T follicular helper cell (primary cell): ENCODE measurements at regions not wholly inside any gene's neighbourhood (a gene's known extent, or its start where the extent isn't known, plus 50 kb on each side); places are given as distances from the start of the nearest gene placed in this dataset.
"Not testable (repeated sequence)": the region's sequence is repeated elsewhere in the genome, so short reads cannot be mapped to it uniquely, and the experiment has no call there.

Source experiments
- DNase-seq: peaks from one replicate; pipeline ENCODE4 v3.0.0-alpha.2; 2020; ENCODE audit warnings: low read depth

DNA sequence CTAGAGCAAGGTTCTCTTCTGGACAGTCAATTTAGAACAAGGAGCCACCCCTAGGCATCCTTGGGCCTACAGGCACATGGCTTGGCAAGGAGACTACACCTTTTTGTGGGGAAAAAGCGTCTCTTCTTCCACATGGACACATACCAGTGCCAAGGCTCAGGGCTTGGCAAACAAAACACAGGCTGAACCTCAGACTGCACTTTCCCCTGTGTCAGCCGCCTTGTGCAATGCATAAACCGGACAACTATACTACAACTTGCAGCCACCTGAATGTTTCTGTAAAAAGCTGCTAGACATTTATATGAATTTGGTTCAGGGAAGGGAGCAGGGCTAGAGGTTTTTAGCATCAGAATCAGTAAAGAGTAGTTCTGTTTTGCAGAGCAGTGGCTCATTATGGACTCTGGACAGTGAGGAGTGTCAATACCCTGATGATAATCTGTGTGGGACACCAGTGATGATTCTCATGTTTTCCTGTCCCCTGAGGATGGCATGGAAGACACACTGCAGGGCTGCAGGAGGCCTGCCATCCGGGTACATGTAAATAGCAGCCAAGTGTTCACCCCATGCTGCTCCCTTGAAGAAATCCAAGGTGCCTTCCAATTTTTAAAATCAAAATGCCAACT lies 118.9 kb downstream of the GATA3 start:
- DNase-seq, result no peak

DNA sequence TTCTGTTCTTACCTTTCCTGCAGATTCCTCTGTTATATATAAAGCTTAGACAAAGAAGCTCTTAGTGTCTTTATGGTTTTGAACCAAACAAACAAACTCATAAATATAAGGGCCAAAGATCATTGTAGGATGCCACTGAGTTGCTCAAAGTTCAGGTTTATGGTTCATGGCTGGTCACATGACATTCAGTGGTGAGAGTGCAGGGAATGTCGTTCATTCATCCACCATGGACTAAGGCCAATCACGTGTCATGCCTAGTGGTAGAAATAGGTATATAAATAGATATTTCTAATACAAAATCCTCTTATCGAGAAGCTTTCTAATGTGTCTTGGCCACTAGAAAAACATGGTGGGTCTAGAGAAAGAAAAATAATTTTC lies 119.4 kb downstream of the GATA3 start:
- DNase-seq, result no peak

DNA sequence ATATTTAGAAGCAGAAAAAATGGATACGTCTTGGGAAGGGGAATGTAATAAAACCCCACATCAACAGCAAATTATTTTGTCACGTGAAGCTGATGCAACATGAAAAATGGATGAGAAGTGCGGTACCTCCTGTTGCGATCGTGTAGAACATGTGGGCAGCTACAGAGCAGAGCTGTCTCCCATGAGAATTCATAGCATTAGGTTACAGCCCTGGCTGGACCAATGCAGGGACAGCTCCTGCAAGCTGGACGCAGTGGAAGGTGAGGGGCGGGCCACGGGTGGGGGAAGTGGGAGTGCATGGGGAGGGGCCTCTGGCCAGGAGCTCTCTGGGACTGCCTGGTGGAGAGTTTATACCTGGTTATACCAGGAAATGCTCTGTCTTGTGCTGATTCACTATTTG lies 120.3 kb downstream of the GATA3 start:
- DNase-seq, result no peak

DNA sequence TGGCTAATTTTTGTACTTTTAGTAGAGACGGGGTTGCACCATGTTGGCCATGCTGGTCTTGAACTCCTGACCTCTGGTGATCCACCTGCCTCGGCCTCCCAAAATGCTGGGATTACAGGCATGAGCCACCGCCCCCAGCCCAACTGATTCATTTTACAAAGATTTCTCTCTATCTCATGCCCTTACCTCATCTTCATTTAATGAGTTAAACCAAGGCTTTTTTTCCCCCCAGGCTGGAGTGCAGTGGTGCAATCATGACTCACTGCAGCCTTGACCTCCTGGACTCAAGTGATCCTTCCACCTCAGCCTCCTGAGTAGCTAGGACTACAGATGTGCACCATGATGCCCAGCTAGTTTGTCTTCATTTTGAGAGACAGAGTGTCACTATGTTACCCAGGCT lies 123.0 kb downstream of the GATA3 start:
- not testable (repeated sequence) for DNase-seq

DNA sequence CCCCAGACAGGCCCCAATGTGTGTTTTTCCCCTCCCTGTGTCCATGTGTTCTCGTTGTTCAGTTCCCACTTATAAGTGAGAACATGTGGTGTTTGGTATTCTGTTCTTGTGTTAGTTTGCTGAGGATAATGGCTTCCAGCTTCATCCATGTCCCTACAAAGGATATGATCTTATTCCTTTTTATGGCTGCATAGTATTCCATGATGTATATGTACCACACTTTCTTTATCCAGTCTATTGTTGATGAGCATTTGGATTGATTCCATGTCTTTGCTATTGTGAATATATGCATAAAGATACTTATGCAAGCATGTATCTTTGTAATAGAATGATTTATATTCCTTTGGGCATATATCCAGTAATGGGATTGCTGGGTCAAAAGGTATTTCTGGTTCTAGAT lies 125.3 kb downstream of the GATA3 start:
- not testable (repeated sequence) for DNase-seq

DNA sequence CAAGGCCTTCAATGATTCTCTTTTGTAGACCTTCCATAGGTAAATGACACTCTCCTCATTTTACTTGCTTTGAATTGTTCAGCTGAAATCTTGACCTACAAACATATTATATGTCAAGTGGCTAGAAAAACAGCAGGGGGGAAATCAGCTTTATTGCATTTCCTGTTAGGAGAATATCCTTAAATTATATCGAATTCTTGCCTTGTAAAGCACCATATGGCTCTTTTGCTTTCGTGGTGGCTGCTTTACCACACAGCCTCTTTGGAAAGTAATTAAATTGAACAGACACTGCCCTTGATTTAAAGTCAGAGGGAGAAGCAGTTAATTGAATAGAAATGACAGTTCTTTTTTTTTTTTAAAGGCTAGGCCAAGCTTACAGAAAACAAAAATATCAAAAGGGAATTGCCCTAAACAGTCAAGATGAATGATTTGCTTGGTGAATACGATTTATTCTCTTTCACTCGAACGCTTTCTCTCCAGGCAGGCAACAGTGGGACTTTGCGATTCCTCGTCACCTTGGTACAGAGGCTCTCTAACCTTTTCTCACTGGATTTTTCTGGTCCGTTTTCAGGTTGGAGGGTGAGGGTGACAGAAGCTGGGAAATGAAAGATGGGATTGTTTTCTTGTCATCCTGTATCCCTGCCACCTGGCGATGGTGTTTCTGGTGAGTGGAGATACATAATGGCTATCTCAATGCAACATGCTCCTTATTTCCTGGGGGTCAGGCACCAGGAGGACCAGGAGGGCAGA lies 126.0 kb downstream of the GATA3 start:
- no peak for DNase-seq

DNA sequence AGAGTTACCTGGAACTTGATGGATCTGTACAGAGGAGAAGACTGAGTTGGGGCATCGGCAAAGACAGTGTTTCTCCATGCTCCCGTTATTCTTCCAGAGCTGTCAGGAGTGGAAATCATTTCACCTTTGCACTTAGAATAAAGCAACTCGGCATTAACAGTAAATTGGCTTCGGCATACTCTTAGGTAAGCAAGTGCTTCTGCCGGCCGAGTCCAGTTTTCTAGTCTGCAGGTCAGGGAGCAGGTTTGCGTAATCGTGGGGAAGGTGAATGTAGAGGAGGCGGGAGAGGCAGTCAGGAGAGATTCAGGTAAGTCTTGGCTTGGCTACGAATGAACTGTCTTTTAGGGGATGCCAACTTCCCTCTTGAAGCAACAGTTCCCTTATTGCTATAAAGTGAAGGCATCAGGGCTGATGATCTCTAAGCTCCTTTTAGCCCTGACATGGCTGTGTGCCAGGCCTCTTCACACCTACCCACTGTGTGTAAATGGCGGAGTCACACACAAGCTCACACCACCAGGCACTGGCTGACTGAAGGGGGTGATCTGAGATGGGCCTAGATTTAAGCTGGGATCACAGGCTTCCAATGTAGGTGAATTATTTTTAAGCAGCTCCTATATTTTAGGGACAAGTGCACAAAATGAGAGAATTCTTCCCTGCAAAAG lies 127.1 kb downstream of the GATA3 start:
- DNase-seq, result no peak

DNA sequence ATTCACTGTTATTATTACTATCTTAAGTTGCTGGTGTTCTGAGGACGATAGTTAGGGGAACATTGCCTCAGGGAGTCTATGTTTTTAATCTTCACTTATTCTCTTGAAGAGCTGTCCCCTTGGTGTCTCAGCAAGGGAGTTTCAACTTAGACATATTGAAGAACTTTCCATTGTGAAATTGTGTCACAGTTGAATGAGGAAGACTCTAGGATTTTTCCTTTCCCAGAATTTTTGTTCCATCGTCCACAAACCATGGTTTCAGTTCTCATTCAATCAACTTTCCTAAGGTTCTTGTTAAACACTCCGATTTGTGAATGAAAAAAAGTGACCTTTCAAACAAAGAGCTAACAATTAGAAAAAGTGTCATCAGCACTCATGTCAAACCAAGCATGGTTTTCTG lies 128.3 kb downstream of the GATA3 start:
- no peak for DNase-seq

DNA sequence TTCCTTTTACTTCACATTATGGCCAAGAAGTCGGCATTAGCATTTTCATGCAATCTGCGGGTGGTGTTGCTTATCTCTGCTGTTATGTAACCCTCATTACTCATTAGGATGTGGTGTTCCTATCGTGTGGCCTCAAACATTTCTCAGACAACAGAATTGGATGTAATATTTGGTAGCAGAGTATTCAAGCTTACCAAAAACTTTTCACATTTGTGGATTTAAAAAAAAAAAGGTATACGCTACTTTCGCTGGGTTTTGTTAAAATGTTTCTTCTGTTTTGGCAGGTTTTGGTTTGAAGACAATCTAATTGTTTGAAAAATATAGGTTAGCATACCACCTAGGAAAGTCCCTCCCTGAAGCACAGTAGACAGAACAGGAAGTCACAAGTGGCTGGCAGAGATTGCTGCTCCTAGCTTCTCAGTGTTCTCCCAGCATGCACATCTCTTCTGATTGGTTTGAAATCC lies 128.8 kb downstream of the GATA3 start:
- DNase-seq, result peak; percentile 19

DNA sequence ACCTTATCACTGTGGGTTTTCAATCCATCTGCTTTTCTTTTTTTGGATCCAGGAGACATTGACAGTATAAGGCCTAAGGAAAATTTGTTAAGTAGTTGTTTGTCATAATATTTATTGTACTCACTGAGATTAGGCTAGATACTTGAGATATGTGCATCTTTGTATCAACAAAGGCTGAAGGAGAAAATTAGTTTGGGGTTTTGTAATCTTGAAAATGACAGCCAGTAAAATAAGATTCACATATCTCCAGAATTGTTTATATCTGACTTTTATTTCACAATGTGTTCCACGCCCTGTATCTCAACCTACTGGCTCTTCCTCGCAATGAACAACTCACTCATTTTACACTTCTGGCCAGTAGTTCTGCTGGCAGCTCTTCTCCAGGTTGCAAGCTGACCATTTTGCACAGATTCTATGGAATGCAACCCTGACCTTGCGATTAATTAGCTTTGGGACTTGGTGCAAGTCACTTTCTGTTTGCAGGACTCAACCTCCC lies 132.7 kb downstream of the GATA3 start:
- no peak for DNase-seq

DNA sequence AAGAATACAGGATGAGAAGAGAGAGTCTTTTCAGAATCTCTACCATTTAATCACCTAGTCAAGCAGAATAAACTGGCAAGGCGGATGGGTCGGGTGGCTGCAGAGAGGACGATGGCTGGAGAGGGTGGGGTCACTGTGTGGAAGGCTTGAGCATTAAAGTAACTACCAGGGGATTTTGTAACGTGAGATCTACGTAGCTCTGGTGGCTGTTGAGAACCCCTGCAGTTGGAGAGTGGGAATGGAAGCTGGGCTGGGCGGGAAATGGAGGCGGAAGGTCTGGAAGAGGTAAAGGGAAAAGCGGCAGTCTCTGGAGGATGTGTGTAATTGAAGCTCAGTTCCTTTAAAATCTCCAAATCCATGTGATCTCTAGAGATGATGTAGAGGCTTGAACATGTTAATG lies 135.0 kb downstream of the GATA3 start:
- DNase-seq, result no peak

DNA sequence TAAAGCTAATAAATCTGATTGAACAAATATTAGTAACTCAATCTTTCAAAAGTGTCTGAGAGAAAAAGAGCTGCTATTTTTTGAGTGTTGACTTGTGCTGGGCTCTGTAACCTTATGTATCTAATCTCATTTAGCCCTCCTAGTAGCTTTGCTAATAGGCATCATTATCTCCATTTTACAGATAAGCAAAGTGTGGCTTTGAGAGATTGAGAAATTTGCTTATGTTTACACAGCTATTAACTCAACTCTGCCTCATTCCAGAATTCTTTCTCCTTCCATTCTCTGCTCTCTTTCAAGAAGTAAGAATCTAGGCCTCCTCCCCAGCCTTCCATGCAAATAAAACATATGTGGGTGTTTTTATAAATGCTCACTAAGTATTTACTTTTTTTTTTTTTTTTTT lies 137.8 kb downstream of the GATA3 start:
- DNase-seq, result no peak

DNA sequence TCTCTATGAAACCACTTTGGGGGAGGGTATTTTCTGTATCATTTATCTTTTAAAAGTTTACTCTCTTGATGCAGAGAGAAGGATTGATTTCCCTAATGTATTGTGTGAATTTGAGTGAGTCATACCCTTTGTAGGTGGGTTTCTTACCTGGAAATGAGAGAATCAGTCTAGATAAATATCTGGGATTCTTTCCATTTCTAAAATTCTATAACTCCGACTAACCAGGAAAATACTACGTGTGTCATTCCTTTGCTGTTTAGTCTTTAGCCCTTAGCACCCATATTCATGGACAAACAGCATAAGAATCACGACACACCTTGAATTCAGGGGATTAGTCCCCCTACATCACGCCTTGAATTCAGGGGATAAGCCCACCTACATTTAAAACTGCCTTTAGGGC lies 139.1 kb downstream of the GATA3 start:
- no peak for DNase-seq

DNA sequence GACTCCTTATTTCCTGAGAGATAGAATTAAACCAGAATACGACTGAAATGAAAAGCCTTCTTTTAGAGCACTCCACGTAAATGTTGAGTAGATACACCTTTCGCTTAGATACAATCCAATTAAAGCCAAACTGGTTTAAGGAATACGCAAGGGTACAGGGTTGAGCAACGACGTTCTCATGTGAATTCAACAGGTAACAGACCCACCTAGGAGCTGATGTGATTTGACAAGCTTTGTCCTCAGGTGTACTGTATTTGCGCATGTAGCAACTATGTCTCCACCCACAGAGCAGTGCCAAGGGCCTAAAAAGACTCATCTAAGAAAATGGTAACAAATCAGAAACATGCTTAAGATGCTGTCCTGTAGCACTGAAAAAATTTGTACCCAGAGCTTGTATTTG lies 139.6 kb downstream of the GATA3 start:
- no peak for DNase-seq

DNA sequence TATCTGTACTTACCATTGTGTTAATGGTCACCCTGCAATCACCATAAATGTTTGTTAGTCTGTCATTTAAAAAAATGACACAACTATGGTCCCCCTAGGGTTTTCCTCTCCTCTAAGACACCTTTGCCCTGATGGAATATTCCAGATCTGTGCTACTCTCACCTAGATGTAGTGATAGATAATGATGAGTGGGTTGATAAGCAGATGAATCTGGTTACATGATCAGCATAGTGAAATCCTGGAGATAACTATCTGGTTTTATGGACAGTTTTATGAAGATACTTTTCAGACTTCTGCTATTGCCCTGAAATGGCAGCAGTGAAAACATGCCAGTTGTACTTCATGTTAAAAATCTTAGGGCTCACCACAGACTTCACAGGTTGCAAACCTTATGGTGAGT lies 152.4 kb downstream of the GATA3 start:
- DNase-seq, result no peak

DNA sequence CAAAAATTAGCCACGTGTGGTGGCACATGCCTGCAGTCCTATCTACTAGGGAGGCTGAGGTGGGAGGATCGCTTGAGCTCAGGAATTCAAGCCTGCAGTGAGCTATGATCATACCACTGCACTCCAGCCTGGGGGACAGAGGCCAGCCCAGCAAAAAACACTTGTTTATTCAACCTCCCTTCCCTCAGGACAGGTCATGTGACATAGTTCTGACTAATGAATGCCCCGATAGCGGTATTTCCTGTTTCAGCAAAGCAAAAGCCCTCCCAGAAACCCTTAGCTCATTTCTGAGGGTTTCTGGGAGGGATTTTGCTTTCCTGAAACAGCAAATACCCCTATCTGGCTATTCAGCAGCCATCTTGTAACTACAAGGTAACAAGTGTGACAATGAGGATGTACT lies 157.1 kb downstream of the GATA3 start:
- no peak for DNase-seq

DNA sequence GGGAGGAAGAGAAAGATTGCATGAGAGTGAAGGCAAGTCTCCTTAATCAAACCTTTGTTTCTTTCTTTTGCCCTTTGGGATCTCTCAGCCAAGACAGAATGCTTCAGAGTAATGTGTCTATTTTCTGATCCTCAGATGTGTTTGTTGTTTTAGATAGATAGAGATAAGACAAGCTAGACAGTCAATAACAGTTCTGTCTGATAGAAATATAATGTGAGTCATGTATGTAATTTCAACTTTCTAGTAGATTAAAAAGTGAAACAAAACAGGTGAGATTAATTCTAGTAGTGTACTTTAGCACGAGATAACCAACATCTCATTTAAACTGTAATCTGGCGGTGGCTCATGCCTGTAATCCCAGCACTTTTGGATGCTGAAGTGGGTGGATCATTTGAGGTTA lies 159.2 kb downstream of the GATA3 start:
- DNase-seq, result no peak

DNA sequence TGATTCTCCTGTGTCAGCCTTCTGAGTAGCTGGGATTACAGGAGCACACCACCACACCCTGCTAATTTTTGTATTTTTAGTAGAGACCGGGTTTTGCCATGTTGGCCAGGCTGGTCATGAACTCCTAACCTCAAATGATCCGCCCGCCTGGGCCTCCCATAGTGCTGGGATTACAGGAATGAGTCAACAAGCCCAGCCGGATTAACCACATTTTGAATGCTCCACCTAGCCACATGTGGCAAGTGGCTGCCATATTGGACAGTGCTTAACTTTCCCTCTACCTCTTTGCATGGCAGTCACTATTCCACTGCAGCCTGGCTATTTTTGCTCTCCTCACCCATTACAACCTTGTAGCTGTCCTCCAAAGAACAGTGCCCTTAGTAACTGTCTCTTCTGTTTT lies 160.1 kb downstream of the GATA3 start:
- no peak for DNase-seq

DNA sequence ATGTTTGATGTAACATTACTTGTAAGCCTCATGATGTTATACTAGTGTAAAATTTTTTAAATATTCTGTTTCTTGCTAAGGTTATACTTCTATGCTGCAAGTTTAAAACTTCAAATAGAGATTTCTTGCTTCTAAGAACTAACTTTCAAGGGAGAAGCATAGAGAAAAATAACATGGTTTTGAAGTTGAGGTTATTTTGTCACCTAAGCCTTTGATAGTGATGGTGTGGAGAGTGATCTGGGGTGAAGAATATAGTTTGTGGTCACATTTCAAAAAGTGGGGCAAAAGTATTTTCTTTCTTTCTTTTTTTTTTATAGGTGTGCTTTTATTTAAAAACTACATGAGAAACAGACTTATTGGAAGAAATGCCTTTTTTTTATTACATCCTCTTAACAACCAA lies 162.4 kb downstream of the GATA3 start:
- no peak for DNase-seq

DNA sequence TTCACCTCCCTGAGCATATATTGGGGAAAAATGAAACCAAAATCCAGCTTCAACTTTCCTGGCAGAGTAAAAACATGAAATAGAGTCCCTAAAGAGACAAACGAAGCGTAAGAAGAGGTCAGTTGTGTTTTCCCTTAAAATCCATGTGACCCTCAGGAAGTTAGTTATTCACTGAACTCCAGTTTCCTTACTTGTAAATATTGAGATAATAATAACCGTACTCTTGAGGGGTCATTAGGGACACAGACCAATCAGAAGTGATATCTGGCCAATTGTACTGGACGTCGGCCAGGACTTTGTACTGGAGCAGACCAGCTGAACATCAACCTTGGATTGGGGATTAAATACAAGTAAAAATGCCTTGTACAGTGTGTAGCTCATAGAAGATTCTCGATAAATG lies 167.0 kb downstream of the GATA3 start:
- no peak for DNase-seq

DNA sequence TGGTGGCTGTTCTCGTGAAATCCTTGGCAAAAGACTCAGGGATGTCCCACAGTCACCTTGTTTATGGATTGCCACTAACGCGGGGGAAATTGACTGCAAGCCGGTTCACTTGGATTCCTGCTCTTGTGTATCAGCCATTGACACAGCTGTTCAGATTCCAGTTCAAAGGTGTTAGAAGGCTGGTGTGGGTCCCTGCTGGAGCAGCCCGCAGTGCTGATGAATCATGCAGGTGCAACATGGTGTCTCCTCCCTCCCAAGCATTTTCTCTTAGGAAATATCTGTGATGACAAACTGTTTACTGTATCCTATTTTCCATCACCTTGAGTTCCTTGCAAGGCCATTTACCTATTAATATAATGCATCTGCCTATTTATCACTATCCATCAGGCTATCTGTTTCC lies 170.1 kb downstream of the GATA3 start:
- no peak for DNase-seq

DNA sequence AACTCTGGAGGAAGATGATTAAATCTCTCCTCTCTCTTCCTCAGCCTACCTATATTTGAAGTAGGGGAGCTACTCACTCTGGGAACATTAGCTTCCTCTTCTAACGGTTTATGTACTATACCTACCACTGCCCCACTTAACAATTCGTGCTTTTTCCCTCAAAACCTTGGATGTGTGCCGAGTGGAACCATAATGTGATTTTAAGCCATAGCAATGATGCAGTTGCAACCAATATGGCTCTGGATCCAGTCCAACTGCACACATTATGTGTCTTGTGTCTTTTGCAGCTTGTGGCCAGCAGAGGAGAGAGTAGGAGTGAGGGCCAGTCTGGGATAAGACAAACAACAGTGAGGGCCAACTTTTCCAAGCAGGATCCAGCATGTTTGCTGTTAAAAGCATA lies 170.7 kb downstream of the GATA3 start:
- DNase-seq, result no peak

DNA sequence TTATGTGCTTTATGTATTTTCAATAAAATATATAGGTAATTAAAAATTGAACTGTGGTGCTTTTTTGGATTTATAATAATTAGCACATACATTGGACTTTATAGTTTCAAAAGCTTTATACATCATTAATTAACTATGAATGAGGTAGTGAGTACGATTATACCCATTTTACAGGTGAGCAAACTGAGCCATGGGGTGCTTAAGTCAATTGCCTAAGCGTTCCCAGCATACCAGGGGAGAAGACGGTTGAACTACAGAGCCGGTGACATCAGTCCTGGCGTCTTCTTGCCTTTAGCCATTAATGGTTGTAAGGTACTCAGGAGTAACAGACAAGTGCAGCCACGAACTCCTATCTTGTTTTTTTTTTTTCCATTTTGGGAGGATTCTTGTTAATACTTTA lies 172.8 kb downstream of the GATA3 start:
- no peak for DNase-seq
